Activated naive CD4-positive, alpha-beta T cell treated with Interleukin-2 at 50 U/mL for 16 hours (primary cell): ENCODE measurements at regions not wholly inside any gene's neighbourhood (a gene's known extent, or its start where the extent isn't known, plus 50 kb on each side); places are given as distances from the start of the nearest gene placed in this dataset.

Source experiments
- DNase-seq: peaks from one replicate; pipeline ENCODE4 v3.0.0-alpha.2; 2020

DNA sequence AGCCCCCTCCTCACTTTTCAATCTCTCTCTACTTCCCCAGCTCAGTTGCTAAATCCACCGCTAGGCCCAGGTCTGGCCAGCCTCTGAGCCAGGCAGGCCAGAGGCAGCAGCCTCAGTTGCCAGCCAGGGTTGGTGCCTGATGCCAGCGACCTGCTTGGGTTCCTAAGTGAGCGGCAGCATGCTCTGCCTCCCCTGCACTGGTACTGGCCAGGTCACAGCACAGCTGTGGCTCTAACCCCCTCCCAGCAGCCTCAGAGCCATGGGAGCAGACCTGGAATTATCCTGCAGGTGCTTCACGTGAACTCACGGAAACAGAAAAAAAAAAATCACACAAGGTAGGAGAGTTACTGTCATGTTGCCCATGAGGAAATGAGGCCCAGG lies 82.5 kb upstream of the ATF3 start:
- DNase-seq = no peak

- DNase-seq = no peak
These were observed 80.1 kb upstream of the ATF3 start for GRCh38 chr1:212528501-212528900.

- no peak for DNase-seq
These were observed 79.3 kb upstream of the ATF3 start for GRCh38 chr1:212529211-212529741.

- DNase-seq = no peak
These were observed 77.3 kb upstream of the ATF3 start for GRCh38 chr1:212531267-212531666.

- DNase-seq = no peak
These were observed 76.8 kb upstream of the ATF3 start for GRCh38 chr1:212531796-212532195.

DNA sequence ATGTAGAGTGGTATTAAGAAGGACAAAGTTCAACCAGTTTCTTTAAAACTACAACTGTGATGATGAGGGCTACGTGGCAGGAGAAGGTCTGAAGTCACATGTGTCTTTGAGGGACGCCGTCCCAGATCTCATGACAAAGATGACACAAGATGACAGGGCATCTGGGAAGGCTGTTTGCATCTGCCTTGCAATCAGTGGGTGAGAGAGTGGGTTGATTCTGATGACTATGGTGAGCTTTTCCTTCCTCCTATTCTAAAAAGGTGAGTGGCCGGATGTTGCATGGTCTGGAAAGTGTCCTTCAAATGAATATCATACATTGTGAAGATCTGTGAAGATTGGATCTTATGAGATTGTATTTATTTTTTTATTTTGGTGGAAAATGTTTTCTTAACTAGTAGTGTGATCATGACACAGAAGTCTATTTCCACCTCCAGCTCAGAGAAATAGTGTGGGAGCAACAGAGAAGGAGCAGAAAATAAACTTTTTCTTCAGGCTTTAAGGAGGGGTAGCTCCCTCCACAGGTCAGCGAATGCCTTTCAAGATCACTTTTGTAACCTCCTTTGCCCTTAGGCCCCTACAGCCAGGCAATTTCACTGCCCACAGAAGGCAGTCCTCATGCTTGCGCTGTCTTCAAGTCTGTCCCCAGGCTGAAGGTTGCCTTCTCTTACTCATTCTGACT lies 76.0 kb upstream of the ATF3 start:
- no peak for DNase-seq

DNA sequence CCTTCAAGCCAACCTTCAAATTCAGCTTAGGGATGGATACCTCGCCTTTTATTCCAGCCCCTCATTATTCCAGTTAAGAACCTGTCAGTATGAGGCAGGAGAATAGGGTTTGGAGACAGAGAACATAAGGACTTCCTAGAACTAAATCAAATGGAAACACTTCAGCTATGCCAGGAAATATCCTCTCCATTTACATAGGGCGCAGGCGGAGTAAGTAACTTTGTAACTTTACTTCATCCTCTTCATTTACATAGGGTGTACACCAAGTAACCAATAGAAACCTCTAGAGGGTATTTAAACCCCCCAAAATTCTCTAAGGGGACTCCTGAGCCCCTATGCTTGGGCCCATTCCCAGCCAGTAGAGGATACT lies 75.4 kb upstream of the ATF3 start:
- DNase-seq = no peak

DNA sequence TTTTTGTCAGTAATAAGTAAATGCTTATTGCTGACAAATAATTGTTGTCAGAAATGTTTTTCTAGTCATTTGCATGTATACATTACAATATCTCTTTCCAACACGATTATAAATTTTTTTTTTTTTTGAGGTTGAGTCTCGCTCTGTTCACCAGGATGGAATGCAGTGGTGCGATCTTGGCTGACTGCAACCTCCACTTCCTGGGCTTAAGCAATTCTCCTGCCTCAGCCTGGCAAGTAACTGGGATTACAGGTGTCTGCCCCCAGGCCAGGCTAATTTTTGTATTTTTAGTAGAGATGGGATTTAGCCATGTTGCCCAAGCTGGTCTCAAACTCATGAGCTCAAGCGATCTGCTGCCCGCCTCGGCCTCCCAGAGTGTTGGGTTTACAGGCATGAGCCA lies 72.0 kb upstream of the ATF3 start:
- DNase-seq = no peak

- DNase-seq = no peak
These were observed 71.0 kb upstream of the ATF3 start for GRCh38 chr1:212537610-212538009.

DNA sequence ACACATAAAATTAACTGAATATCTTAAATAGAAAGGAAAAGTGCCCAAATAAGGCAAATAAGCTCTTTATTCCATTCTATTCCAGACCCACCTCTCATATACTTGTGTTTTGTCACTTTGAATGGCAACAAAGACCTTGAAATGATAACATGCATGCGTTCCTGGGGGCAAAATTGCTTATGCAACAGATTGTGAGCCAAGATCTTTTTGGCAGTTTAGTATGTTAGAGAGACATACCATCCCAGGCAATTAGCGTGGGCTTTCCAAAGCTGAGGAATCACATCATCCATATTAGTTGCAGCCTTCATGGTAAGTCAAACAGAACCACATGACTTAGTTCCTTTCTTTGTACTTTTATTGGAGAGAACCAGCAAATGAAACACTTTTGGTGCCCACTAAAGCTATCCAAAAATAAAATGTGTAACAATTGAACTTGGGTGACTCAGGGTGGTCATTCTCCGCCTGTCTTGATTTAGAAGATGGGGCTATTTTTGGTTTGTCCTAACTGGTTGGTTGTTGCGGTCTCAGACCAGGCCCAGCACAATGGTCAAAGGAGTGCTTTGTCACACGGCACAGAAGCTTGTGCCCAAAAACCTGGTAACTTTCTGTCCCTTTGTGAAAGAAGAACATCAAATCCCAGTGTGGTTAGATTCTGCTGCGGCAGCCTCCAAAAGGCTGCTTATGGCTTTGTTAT lies 68.7 kb upstream of the ATF3 start:
- DNase-seq = no peak

DNA sequence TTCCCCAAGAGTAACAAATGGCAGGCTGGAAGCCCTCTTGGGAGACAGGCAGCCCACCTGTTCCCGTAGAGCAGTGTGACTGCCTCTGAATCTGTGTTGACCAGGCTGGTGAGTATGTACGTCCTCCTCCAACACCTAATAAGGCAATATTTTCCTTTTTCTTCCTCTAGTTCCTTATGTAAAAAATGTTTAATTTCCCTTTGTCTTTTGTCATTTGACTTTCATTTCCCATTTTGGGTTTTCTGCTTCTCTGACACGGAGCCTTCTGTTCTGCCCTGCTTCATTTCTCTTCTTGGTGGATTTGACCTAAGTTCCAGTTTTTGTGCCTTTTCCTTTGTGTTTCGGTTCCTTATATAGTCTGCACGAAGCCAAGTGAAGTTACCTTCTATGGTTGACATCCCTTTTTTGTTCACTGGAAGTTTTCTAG lies 65.8 kb upstream of the ATF3 start:
- DNase-seq = no peak

DNA sequence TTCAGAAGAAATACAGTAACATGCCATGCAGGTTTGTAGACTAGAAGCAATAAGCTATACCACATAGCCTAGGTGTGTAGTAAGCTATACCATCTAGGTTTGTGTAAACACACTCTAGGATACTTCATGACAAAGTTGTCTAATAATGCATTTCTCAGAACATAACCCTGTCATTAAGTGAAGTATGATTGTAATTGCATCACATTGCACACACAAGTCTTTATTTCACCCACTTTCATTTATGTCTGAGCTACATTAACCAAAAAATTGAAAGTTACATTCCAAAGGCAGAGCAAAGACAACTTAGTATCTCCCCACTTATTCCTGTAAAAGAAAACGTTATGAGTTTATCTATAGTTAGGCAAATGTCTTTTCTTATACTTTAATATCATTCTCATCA lies 64.5 kb upstream of the ATF3 start:
- no peak for DNase-seq

DNA sequence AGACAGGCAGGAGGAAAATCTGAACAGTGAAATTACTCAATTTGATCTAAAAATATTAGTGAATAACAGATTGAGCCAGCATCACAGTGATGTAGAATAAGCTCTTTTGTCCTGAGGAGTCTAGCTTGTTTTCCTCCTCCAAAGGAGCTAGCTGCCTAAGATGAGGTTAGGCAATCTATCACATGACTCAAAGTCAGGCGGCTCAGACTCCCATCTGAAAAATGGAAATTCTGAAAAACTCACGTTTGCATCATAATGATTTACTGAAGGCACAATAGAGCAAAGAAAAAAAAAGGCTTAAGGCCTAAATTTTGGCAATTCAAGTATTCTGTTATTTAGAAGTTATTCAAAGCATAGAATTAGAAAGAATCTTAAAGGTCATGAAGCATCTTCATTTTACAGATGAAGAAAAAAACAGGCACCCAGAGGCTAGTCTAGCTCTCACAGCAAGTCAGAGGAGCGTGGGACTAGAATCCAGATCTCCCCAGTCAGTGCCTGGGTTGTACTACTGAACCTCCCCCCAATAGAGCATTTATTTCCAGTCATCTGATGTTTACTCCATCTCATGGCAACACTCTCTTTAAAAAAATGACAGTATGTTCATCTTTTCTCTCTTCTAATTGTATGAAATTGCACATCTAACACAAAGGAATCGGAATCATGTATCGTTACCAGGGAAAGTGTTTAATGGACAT lies 62.5 kb upstream of the ATF3 start:
- DNase-seq = no peak

GRCh38 chr1:212549503-212550017 lies 59.0 kb upstream of the ATF3 start:
- DNase-seq = no peak

DNA sequence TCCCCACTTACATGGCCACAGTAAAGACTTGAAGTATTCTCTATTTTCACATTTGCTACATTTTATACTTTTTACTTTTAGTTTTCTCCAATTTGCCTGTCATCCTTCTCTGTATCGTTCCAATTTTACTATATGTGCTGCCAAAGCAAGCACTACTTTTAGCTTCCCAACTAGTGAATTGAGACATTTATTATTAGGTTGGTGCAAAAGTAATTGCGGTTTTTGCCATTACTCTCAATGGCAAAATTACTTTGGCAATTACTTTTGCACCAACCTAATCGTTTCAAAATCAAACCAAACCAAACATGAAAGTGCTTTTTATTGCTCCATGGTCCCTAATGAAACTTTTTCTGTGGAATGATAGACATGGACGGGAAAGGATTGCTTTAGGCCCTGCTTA lies 56.6 kb upstream of the ATF3 start:
- DNase-seq = no peak

- DNase-seq = no peak
These were observed 54.9 kb upstream of the ATF3 start for GRCh38 chr1:212553676-212554075.

GRCh38 chr1:212554401-212554800 lies 54.2 kb upstream of the ATF3 start:
- no peak for DNase-seq

GRCh38 chr1:212555426-212555825 lies 53.1 kb upstream of the ATF3 start:
- no peak for DNase-seq

- DNase-seq = no peak
These were observed 51.6 kb upstream of the ATF3 start for GRCh38 chr1:212556822-212557549.

DNA sequence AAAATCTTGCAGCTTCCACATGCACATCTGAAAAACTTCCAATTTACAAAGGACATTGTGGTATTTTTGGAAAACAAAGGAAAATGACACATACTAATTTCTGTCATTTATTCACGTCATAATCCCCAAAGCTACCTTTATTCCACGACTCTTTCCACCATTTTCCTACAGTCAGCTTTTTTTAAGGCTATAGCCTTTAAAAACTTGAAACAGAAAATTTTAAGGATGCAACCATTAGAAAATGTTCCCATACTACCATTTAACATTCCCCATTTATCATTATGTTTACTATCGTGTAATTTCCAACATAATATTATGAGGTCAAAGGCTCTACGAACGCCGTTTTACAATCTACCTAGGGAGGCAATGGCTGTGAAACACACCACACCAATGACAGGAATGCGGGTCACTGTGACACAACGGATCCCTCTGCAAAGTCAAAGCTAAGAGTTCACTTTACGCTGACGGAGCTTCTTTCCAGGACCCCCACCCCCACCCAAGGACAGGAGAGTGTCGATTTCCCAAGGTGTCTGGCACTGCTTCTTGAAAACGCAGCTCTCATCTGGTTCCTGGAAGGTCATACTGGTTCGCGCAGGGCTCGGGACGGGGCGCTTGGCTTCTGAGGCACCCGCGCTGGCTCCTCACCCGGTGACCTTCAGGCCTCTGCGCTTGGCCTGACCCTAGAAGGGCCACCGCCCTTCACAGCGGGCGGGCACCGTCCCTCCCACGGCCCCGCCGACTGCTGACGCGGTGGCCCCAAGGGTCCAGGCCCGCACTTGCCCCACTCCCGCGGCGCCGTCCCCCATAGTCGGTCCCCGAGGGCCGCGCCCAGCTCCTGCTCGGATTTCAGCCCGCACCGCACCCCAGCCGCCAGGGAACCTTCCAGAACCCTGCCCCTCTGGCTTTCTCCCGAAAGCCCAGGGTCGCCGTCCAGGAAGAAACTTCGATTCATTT lies 50.5 kb upstream of the ATF3 start:
- no peak for DNase-seq

DNA sequence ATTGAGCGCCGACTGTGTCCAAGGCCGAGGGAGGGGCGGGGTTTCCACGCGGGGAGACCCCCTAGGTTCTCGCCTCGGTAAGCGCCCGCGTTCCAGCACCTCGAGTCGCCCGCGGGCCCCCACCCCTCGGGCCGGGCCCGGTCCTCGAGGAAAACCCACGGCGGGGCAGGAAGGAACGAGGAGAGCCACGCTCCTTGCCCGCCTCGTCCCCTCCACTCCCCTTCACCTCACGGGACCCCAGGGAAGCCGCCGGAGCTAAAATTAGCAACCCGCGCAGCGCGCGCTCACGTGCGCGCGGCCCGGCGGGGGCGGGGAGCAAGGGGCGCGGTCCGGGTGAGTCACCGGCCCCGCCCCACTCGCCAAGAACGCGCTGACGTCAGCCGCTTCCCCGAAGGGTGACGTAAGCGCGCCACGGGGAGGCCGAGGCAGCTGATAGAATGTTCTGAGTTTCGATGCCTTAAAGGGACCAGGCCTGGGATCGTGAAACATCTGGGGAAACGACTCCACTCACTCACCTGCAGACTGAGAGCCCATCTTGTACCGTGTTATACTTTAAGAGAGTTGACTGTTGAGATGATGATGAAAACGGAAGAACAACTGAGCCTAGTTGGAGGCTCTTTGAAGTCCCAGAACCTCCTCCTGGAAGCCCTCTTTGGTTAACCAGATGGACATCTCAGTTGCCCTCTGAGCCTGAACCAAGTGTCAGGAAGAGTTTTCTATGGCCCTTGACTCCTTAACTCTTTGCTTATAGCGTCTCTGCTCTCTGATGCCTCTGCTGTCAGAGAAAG lies 49.7 kb upstream of the ATF3 start:
- DNase-seq = peak; percentile 88
